DMS53 (cell line): ENCODE measurements at regions not wholly inside any gene's neighbourhood (a gene's known extent, or its start where the extent isn't known, plus 50 kb on each side); places are given as distances from the start of the nearest gene placed in this dataset.
"Not testable (repeated sequence)": the region's sequence is repeated elsewhere in the genome, so short reads cannot be mapped to it uniquely, and the experiment has no call there.

Experiments used
- DNase-seq: peaks from one replicate; lab custom pipeline; 2025; lab: John Stamatoyannopoulos, UW

- DNase-seq: no peak
Measured at GRCh38 chr2:100703213-100703612, 116.7 kb upstream of the NPAS2 start.

GRCh38 chr2:100703739-100704138 is 116.2 kb upstream of the NPAS2 start:
- DNase-seq: no peak

GRCh38 chr2:100704156-100704555 is 115.8 kb upstream of the NPAS2 start:
- no peak for DNase-seq

- no peak for DNase-seq
Measured at GRCh38 chr2:100704711-100705110, 115.2 kb upstream of the NPAS2 start.

GRCh38 chr2:100707016-100707947 is 112.7 kb upstream of the NPAS2 start:
- DNase-seq: no peak

GRCh38 chr2:100708333-100708732 is 111.6 kb upstream of the NPAS2 start:
- DNase-seq: no peak

GRCh38 chr2:100713106-100713505 is 106.8 kb upstream of the NPAS2 start:
- DNase-seq: no peak

GRCh38 chr2:100714396-100715010 is 105.4 kb upstream of the NPAS2 start:
- DNase-seq: not testable (repeated sequence)

- not testable (repeated sequence) for DNase-seq
Measured at GRCh38 chr2:100715861-100716260, 104.1 kb upstream of the NPAS2 start.

- no peak for DNase-seq
Measured at GRCh38 chr2:100716581-100716980, 103.4 kb upstream of the NPAS2 start.

- no peak for DNase-seq
Measured at GRCh38 chr2:100718065-100718629, 101.8 kb upstream of the NPAS2 start.

GRCh38 chr2:100720445-100720844 is 99.5 kb upstream of the NPAS2 start:
- DNase-seq: no peak

- no peak for DNase-seq
Measured at GRCh38 chr2:100721693-100722092, 98.2 kb upstream of the NPAS2 start.

GRCh38 chr2:100722125-100722524 is 97.8 kb upstream of the NPAS2 start:
- no peak for DNase-seq

GRCh38 chr2:100726866-100727265 is 93.1 kb upstream of the NPAS2 start:
- no peak for DNase-seq

- peak; percentile 85 for DNase-seq
Measured at GRCh38 chr2:100730290-100730868, 89.6 kb upstream of the NPAS2 start.

- DNase-seq: no peak
Measured at GRCh38 chr2:100731535-100731981, 88.4 kb upstream of the NPAS2 start.

- no peak for DNase-seq
Measured at GRCh38 chr2:100733391-100734187, 86.3 kb upstream of the NPAS2 start.

GRCh38 chr2:100736121-100736915 is 83.6 kb upstream of the NPAS2 start:
- no peak for DNase-seq

GRCh38 chr2:100739735-100740432 is 80.1 kb upstream of the NPAS2 start:
- DNase-seq: no peak
